ENCODE measurements at regions not wholly inside any gene's neighbourhood (a gene's known extent, or its start where the extent isn't known, plus 50 kb on each side); places are given as distances from the start of the nearest gene placed in this dataset.

DNA sequence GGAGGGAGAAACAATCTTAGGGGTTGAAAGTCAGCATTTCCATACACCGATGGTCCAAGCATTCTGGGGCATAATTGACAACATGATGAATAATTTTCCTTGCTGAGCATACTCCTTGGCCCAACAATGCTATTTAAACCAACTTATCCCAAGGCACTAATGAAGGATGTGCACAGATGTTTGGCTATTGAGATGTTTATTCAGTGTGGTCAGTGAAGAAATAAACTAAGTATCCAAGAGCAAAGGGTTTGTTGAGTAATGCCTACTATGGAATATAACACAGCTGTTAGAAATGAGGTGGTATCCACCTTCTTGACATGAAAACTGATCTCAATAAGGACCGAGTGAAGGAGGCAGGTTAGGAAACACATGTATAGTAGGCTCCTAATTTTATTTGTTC lies 53.9 kb upstream of the RAB6D start:
- BruUV-seq (replicated peaks) = no TSS peak
- H3K4me1 Mint-ChIP-seq (ENCODE audit: low read depth, unreplicated experiment) = no peaks in the 10 kb centered on the region
- no peak for DNase-seq
- CTCF ChIA-PET = no interaction called here
- peaks cover 53% of the 10 kb centered on the region for H3K27me3 Mint-ChIP-seq (ENCODE audit: unreplicated experiment)
- intact Hi-C loops (cut with micrococcal nuclease; ENCODE audit: unreplicated experiment) = loop anchor here (10.0 kb wide), 2 partner anchors 263 to 727 kb away; no protein-coding TSS in a partner anchor
- no peaks in the 10 kb centered on the region for H3K36me3 Mint-ChIP-seq (ENCODE audit: insufficient read depth, unreplicated experiment)
- no peak overlapping the region for H3K4me3 Mint-ChIP-seq (ENCODE audit: low read depth, unreplicated experiment)
- no peak for TF ChIP-seq CTCF (IDR thresholded peaks at IDR 0.05; ENCODE audit: unreplicated experiment)
- no peak overlapping the region for H3K27ac Mint-ChIP-seq (ENCODE audit: unreplicated experiment)
- no peaks in the 10 kb centered on the region for H3K9me3 Mint-ChIP-seq (ENCODE audit: low read depth, unreplicated experiment)

DNA sequence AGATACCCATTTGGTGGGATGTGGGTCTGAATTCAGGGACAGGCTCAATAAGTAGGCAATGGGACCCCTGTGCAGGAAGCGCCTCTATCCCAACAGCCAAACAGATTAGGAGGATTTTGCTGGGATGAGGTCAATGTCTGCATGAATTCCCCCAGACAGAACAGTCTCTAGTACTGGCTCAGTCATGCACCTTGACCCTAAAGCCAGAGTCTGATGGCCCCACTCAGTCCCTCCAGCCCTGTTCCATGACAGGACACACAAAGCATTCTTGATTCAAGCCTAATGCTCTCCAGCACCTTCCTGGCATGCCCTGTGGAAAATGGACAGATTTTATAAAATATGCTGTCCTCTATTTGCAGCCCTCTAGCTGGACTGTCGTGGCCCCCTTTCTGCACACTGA lies 49.8 kb upstream of the RAB6D start:
- intact Hi-C loops (cut with micrococcal nuclease; ENCODE audit: unreplicated experiment) = loop anchor here (1.0 to 10.0 kb wide), 4 partner anchors 79 to 731 kb away; partner anchors contain the start of gene MZT2A
- no peak for TF ChIP-seq CTCF (IDR thresholded peaks at IDR 0.05; ENCODE audit: unreplicated experiment)
- DNase-seq = no peak

More for the DNA sequence above, 49.8 kb upstream of the RAB6D start:
- peaks cover 72% of the 10 kb centered on the region for H3K27me3 Mint-ChIP-seq (ENCODE audit: unreplicated experiment)
- H3K4me3 Mint-ChIP-seq (ENCODE audit: low read depth, unreplicated experiment) = no peak overlapping the region
- no peaks in the 10 kb centered on the region for H3K4me1 Mint-ChIP-seq (ENCODE audit: low read depth, unreplicated experiment)
- CTCF ChIA-PET = interaction anchor here (0.6 to 2.0 kb wide), 3 partner anchors 79 to 259 kb away, joined by 3 to 20 read pairs (median 6); no protein-coding TSS in a partner anchor
- no peaks in the 10 kb centered on the region for H3K9me3 Mint-ChIP-seq (ENCODE audit: low read depth, unreplicated experiment)
- no TSS peak for BruUV-seq (replicated peaks)
- no peaks in the 10 kb centered on the region for H3K36me3 Mint-ChIP-seq (ENCODE audit: insufficient read depth, unreplicated experiment)
- H3K27ac Mint-ChIP-seq (ENCODE audit: unreplicated experiment) = no peak overlapping the region
